ENCODE measurements at regions not wholly inside any gene's neighbourhood (a gene's known extent, or its start where the extent isn't known, plus 50 kb on each side); places are given as distances from the start of the nearest gene placed in this dataset.

DNA sequence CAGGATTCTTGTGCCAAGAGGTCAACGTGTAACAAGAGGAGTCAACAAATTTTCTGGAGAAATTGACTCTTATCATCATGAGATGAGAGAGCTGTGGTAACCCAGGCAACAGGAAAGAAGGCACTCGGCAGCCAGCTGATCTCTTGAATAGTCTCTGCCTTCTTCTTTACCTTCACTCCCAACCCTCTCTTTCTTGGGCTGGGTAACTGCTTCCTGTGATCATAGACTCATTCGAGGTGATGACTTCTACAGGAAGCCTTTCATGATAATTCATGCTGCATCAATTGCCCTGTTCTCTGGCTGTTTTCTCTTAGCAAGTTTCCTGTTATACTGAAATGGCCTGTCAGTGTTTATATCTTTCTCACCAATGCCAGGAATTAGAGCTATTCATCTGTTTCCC lies 70.8 kb upstream of the FSTL5 start:
- H3K36me3 ChIP-seq (ENCODE audit: control insufficient read depth in 4 of 4, insufficient read depth in 4 of 4, low read length in 4 of 4) = no peaks in the 10 kb centered on the region
- TF ChIP-seq CTCF (IDR thresholded peaks at IDR 0.05; ENCODE audit: control extremely low read depth, extremely low read depth) = no peak
- H3K9ac ChIP-seq (ENCODE audit: insufficient read depth in 1 of 2, low read length in 2 of 2) = no peak overlapping the region
- DNase-seq (no peak), ATAC-seq (ENCODE audit: insufficient read depth, low FRiP score) (no peak)
- no peak overlapping the region for H3K27ac ChIP-seq (ENCODE audit: low read depth in 1 of 2, low read length in 1 of 2)
- whole genome bisulfite sequencing, 2 donors = 32 to 42% methylated on average over 3 of the region's 3 CpGs
- H3K9me3 ChIP-seq (ENCODE audit: control insufficient read depth in 4 of 4, insufficient read depth in 3 of 4, low read length in 3 of 4) = peaks cover 0 to 4% (median 0%) of the 10 kb centered on the region in 4 donors
- H3K4me3 ChIP-seq = no peak overlapping the region
- H3K27me3 ChIP-seq (ENCODE audit: control insufficient read depth in 3 of 3, insufficient read depth in 3 of 3, low read length in 2 of 3) = no peaks in the 10 kb centered on the region
- H3K4me1 ChIP-seq (ENCODE audit: control insufficient read depth in 5 of 5, insufficient read depth in 5 of 5, low read length in 5 of 5) = no peaks in the 10 kb centered on the region

DNA sequence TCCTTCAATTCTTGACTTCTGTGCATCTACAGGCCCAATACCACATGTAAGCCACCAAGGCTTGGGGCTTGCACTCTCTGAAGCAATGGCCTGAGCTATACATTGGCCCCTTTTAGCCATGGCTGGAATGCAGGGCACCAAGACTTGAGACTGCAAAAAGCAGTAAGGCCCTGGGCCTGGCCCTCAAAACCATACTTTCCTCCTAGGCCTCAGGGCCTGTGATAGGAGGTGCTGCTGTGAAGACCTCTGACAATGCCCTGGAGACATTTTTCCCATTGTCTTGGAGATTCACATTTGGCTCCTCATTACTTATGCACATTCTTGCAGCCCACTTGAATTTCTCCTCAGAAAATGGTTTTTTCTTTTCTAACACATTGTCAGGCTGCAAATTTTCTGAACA lies 68.5 kb upstream of the FSTL5 start:
- TF ChIP-seq CTCF (IDR thresholded peaks at IDR 0.05; ENCODE audit: control extremely low read depth, extremely low read depth) = no peak
- Histone ChIP-seq H3K9me3 (ENCODE audit: control insufficient read depth in 4 of 4, insufficient read depth in 3 of 4, low read length in 3 of 4) (peaks cover 0 to 4% (median 0%) of the 10 kb centered on the region in 4 donors), H3K9ac (ENCODE audit: insufficient read depth in 1 of 2, low read length in 2 of 2) (no peak overlapping the region), H3K4me1 (ENCODE audit: control insufficient read depth in 5 of 5, insufficient read depth in 5 of 5, low read length in 5 of 5) (no peaks in the 10 kb centered on the region), H3K27me3 (ENCODE audit: control insufficient read depth in 3 of 3, insufficient read depth in 3 of 3, low read length in 2 of 3) (no peaks in the 10 kb centered on the region), H3K27ac (ENCODE audit: low read depth in 1 of 2, low read length in 1 of 2) (no peak overlapping the region), H3K36me3 (ENCODE audit: control insufficient read depth in 4 of 4, insufficient read depth in 4 of 4, low read length in 4 of 4) (no peaks in the 10 kb centered on the region), H3K4me3 (no peak overlapping the region)
- ATAC-seq (ENCODE audit: insufficient read depth, low FRiP score) = no peak
- DNase-seq = no peak

GRCh38 chr4:162229670-162230069 lies 65.9 kb upstream of the FSTL5 start:
- H3K4me1 ChIP-seq (ENCODE audit: control insufficient read depth in 5 of 5, insufficient read depth in 5 of 5, low read length in 5 of 5) = no peaks in the 10 kb centered on the region
- WGBS, 2 donors = 88 to 92% methylated on average over 2 of the region's 2 CpGs
- H3K27me3 ChIP-seq (ENCODE audit: control insufficient read depth in 3 of 3, insufficient read depth in 3 of 3, low read length in 2 of 3) = no peaks in the 10 kb centered on the region
- no peak for ATAC-seq (ENCODE audit: insufficient read depth, low FRiP score)
- H3K9ac ChIP-seq (ENCODE audit: insufficient read depth in 1 of 2, low read length in 2 of 2) = no peak overlapping the region
- DNase-seq = no peak
- H3K27ac ChIP-seq (ENCODE audit: low read depth in 1 of 2, low read length in 1 of 2) = no peak overlapping the region
- no peak overlapping the region for H3K4me3 ChIP-seq
- peaks cover 0 to 4% (median 0%) of the 10 kb centered on the region in 4 donors for H3K9me3 ChIP-seq (ENCODE audit: control insufficient read depth in 4 of 4, insufficient read depth in 3 of 4, low read length in 3 of 4)
- H3K36me3 ChIP-seq (ENCODE audit: control insufficient read depth in 4 of 4, insufficient read depth in 4 of 4, low read length in 4 of 4) = no peaks in the 10 kb centered on the region
- no peak for TF ChIP-seq CTCF (IDR thresholded peaks at IDR 0.05; ENCODE audit: control extremely low read depth, extremely low read depth)

- ATAC-seq (ENCODE audit: insufficient read depth, low FRiP score) (no peak), DNase-seq (no peak)
- no peak for TF ChIP-seq CTCF (IDR thresholded peaks at IDR 0.05; ENCODE audit: control extremely low read depth, extremely low read depth)
- WGBS, 2 donors = 77 to 84% methylated on average over 4 of the region's 4 CpGs
- H3K9me3 ChIP-seq (ENCODE audit: control insufficient read depth in 4 of 4, insufficient read depth in 3 of 4, low read length in 3 of 4) = no peaks in the 10 kb centered on the region
- H3K4me1 ChIP-seq (ENCODE audit: control insufficient read depth in 5 of 5, insufficient read depth in 5 of 5, low read length in 5 of 5) = no peaks in the 10 kb centered on the region
- no peaks in the 10 kb centered on the region for H3K36me3 ChIP-seq (ENCODE audit: control insufficient read depth in 4 of 4, insufficient read depth in 4 of 4, low read length in 4 of 4)
- H3K27ac ChIP-seq (ENCODE audit: low read depth in 1 of 2, low read length in 1 of 2) = no peak overlapping the region
- no peaks in the 10 kb centered on the region for H3K27me3 ChIP-seq (ENCODE audit: control insufficient read depth in 3 of 3, insufficient read depth in 3 of 3, low read length in 2 of 3)
- H3K9ac ChIP-seq (ENCODE audit: insufficient read depth in 1 of 2, low read length in 2 of 2) = no peak overlapping the region
- no peak overlapping the region for H3K4me3 ChIP-seq
Observed at GRCh38 chr4:162221148-162221547, 57.3 kb upstream of the FSTL5 start.

Measured in lung (tissue), 11 donors.